Lung (tissue), 11 donors: ENCODE measurements at regions not wholly inside any gene's neighbourhood (a gene's known extent, or its start where the extent isn't known, plus 50 kb on each side); places are given as distances from the start of the nearest gene placed in this dataset.

Experiments
- ATAC-seq: fragments of 200-7000 bp; cut with Tn5 transposase; one replicate; pipeline ENCODE4 v1.9.1; 2020; ENCODE audit warnings: moderate number of reproducible peaks; ENCODE audit not compliant: insufficient read depth, low FRiP score
- DNase-seq, 3 donors: peaks; one replicate each; pipeline ENCODE4 v3.0.0-alpha.2; 2013 to 2017
- H3K27ac ChIP-seq, 2 donors: one replicate each; pipeline ENCODE4 v1.5.1; 2013; ENCODE audit warnings: mild to moderate bottlenecking in 2 of 2, moderate library complexity in 2 of 2, control low read depth in 1 of 2, inconsistent platforms in 1 of 2, low read depth in 1 of 2, low read length in 1 of 2
- H3K27me3 ChIP-seq, 3 donors: one replicate each; pipeline ENCODE4 v1.5.1; 2013; ENCODE audit warnings: low read length in 2 of 3; ENCODE audit not compliant: control insufficient read depth in 3 of 3, insufficient read depth in 3 of 3
- H3K36me3 ChIP-seq, 4 donors: one replicate each; pipeline ENCODE4 v1.5.1; 2013; ENCODE audit warnings: low read length in 4 of 4, mild to moderate bottlenecking in 1 of 4, moderate library complexity in 1 of 4; ENCODE audit not compliant: control insufficient read depth in 4 of 4, insufficient read depth in 4 of 4
- H3K4me1 ChIP-seq, 5 donors: one replicate each; pipeline ENCODE4 v1.5.1; 2013; ENCODE audit warnings: low read length in 5 of 5, mild to moderate bottlenecking in 2 of 5, moderate library complexity in 1 of 5; ENCODE audit not compliant: control insufficient read depth in 5 of 5, insufficient read depth in 5 of 5
- H3K4me3 ChIP-seq: one replicate; pipeline ENCODE4 v1.5.1; 2013; ENCODE audit warnings: mild to moderate bottlenecking, control low read depth, moderate library complexity
- H3K9ac ChIP-seq, 2 donors: one replicate each; pipeline ENCODE4 v1.5.1; 2013; ENCODE audit warnings: low read length in 2 of 2, control low read depth in 1 of 2; ENCODE audit not compliant: insufficient read depth in 1 of 2
- H3K9me3 ChIP-seq, 4 donors: one replicate each; pipeline ENCODE4 v1.5.1; 2013; ENCODE audit warnings: low read length in 3 of 4, mild to moderate bottlenecking in 1 of 4, moderate library complexity in 1 of 4; ENCODE audit not compliant: control insufficient read depth in 4 of 4, insufficient read depth in 3 of 4
- CTCF ChIP-seq: IDR thresholded peaks from 2 replicates; pipeline ENCODE4 v1.5.1; 2012; ENCODE audit warnings: mild to moderate bottlenecking; ENCODE audit errors: control extremely low read depth, extremely low read depth
- WGBS, 2 donors: extraction: QIAGEN DNeasy Blood & Tissue Kit; methylation state at CpG; one replicate each; pipeline ENCODE4 v1.1.7; 2013; 5-methylcytosine and 5-hydroxymethylcytosine counted together
- donor health status: control.
- donor health status: control.
- donor health status: Bipolar disorder and iron deficiency.
- donor health status: healthy.
- donor health status: DM: yes; HTN: yes; CAD: no.

- H3K27me3 ChIP-seq, result no peaks in the 10 kb centered on the region
- no peak for TF ChIP-seq CTCF
- WGBS, 2 donors, result 69 to 83% methylated on average over 5 of the region's 5 CpGs
Observed at GRCh38 chr2:52844701-52845423, 922.7 kb upstream of the CHAC2 start.

GRCh38 chr2:52835909-52836308 lies 931.7 kb upstream of the CHAC2 start:
- Histone ChIP-seq H3K4me3 (no peak overlapping the region), H3K27ac (no peak overlapping the region), H3K27me3 (no peaks in the 10 kb centered on the region), H3K4me1 (no peaks in the 10 kb centered on the region), H3K9ac (no peak overlapping the region), H3K36me3 (no peaks in the 10 kb centered on the region), H3K9me3 (no peaks in the 10 kb centered on the region)
- DNase-seq (no peak), ATAC-seq (no peak)
- 75 to 95% methylated on average over 2 of the region's 2 CpGs for WGBS, 2 donors
- no peak for TF ChIP-seq CTCF

More at GRCh38 chr2:52844701-52845423, 922.7 kb upstream of the CHAC2 start:
- no peak overlapping the region for H3K27ac ChIP-seq
- H3K4me1 ChIP-seq, result no peaks in the 10 kb centered on the region
- no peaks in the 10 kb centered on the region for H3K36me3 ChIP-seq
- H3K9ac ChIP-seq, result no peak overlapping the region
- no peak for ATAC-seq
- H3K9me3 ChIP-seq, result no peaks in the 10 kb centered on the region
- no peak overlapping the region for H3K4me3 ChIP-seq
- DNase-seq, result no peak

- no peak for DNase-seq
- Histone ChIP-seq H3K27ac (no peak overlapping the region), H3K9ac (no peak overlapping the region), H3K27me3 (no peaks in the 10 kb centered on the region), H3K36me3 (no peaks in the 10 kb centered on the region), H3K9me3 (no peaks in the 10 kb centered on the region), H3K4me1 (no peaks in the 10 kb centered on the region), H3K4me3 (no peak overlapping the region)
- no peak for ATAC-seq
- no peak for TF ChIP-seq CTCF
Observed at GRCh38 chr2:52831216-52831615, 936.4 kb upstream of the CHAC2 start.

GRCh38 chr2:52828112-52828511 lies 939.5 kb upstream of the CHAC2 start:
- 90 to 91% methylated on average over 1 of the region's 1 CpG for WGBS, 2 donors
- ATAC-seq, result no peak
- no peak for DNase-seq

More at GRCh38 chr2:52828112-52828511, 939.5 kb upstream of the CHAC2 start:
- no peak for TF ChIP-seq CTCF
- H3K4me1 ChIP-seq, result no peaks in the 10 kb centered on the region
- H3K4me3 ChIP-seq, result no peak overlapping the region
- no peak overlapping the region for H3K9ac ChIP-seq
- H3K27me3 ChIP-seq, result no peaks in the 10 kb centered on the region
- H3K36me3 ChIP-seq, result no peaks in the 10 kb centered on the region
- H3K27ac ChIP-seq, result no peak overlapping the region
- H3K9me3 ChIP-seq, result no peaks in the 10 kb centered on the region
